ENCODE measurements at regions not wholly inside any gene's neighbourhood (a gene's known extent, or its start where the extent isn't known, plus 50 kb on each side); places are given as distances from the start of the nearest gene placed in this dataset.

- peaks cover 4% of the 10 kb centered on the region for H3K4me1 Mint-ChIP-seq
- H3K4me3 Mint-ChIP-seq = no peak overlapping the region
- H3K27ac Mint-ChIP-seq = no peak overlapping the region
- no peaks in the 10 kb centered on the region for H3K36me3 Mint-ChIP-seq
- H3K27me3 Mint-ChIP-seq = no peaks in the 10 kb centered on the region
- DNase-seq = no peak
- H3K9me3 Mint-ChIP-seq = no peaks in the 10 kb centered on the region
Observed at GRCh38 chr15:91515188-91515754, 338.2 kb upstream of the SLCO3A1 start.

- H3K9me3 Mint-ChIP-seq = no peaks in the 10 kb centered on the region
- DNase-seq = no peak
- H3K4me1 Mint-ChIP-seq = peaks cover 4% of the 10 kb centered on the region
- no peaks in the 10 kb centered on the region for H3K27me3 Mint-ChIP-seq
- no peak overlapping the region for H3K4me3 Mint-ChIP-seq
- H3K36me3 Mint-ChIP-seq = no peaks in the 10 kb centered on the region
- no peak overlapping the region for H3K27ac Mint-ChIP-seq
Observed at GRCh38 chr15:91516866-91517265, 336.6 kb upstream of the SLCO3A1 start.

- DNase-seq = no peak
- Mint-ChIP-seq H3K27ac (no peak overlapping the region), H3K9me3 (no peaks in the 10 kb centered on the region), H3K4me3 (no peak overlapping the region), H3K4me1 (peaks cover 9% of the 10 kb centered on the region), H3K36me3 (no peaks in the 10 kb centered on the region), H3K27me3 (no peaks in the 10 kb centered on the region)
Observed at GRCh38 chr15:91517491-91518200, 335.9 kb upstream of the SLCO3A1 start.

GRCh38 chr15:91520850-91521249, 332.7 kb upstream of the SLCO3A1 start:
- Mint-ChIP-seq H3K4me3 (no peak overlapping the region), H3K9me3 (no peaks in the 10 kb centered on the region), H3K36me3 (no peaks in the 10 kb centered on the region), H3K27ac (no peak overlapping the region), H3K4me1 (peaks cover 19% of the 10 kb centered on the region), H3K27me3 (peaks cover 3% of the 10 kb centered on the region)
- no peak for DNase-seq

- Mint-ChIP-seq H3K27ac (no peak overlapping the region), H3K4me1 (peaks cover 19% of the 10 kb centered on the region), H3K4me3 (no peak overlapping the region), H3K27me3 (peaks cover 5% of the 10 kb centered on the region), H3K9me3 (no peaks in the 10 kb centered on the region), H3K36me3 (no peaks in the 10 kb centered on the region)
- no peak for DNase-seq
Observed at GRCh38 chr15:91521548-91521947, 332.0 kb upstream of the SLCO3A1 start.

GRCh38 chr15:91521996-91522395, 331.5 kb upstream of the SLCO3A1 start:
- Mint-ChIP-seq H3K4me1 (peaks cover 19% of the 10 kb centered on the region), H3K27me3 (peaks cover 5% of the 10 kb centered on the region), H3K4me3 (no peak overlapping the region), H3K9me3 (no peaks in the 10 kb centered on the region), H3K36me3 (no peaks in the 10 kb centered on the region), H3K27ac (no peak overlapping the region)
- DNase-seq = no peak

GRCh38 chr15:91522605-91523332, 330.7 kb upstream of the SLCO3A1 start:
- H3K4me3 Mint-ChIP-seq = no peak overlapping the region
- no peaks in the 10 kb centered on the region for H3K9me3 Mint-ChIP-seq
- no peaks in the 10 kb centered on the region for H3K36me3 Mint-ChIP-seq
- no peak overlapping the region for H3K27ac Mint-ChIP-seq
- H3K4me1 Mint-ChIP-seq = peaks cover 19% of the 10 kb centered on the region
- no peak for DNase-seq
- peaks cover 5% of the 10 kb centered on the region for H3K27me3 Mint-ChIP-seq

- DNase-seq = no peak
- no peaks in the 10 kb centered on the region for H3K9me3 Mint-ChIP-seq
- no peaks in the 10 kb centered on the region for H3K36me3 Mint-ChIP-seq
- peaks cover 19% of the 10 kb centered on the region for H3K4me1 Mint-ChIP-seq
- no peak overlapping the region for H3K27ac Mint-ChIP-seq
- no peak overlapping the region for H3K4me3 Mint-ChIP-seq
- H3K27me3 Mint-ChIP-seq = peaks cover 5% of the 10 kb centered on the region
Observed at GRCh38 chr15:91523596-91523995, 329.9 kb upstream of the SLCO3A1 start.

GRCh38 chr15:91524534-91524933, 329.0 kb upstream of the SLCO3A1 start:
- no peak overlapping the region for H3K27ac Mint-ChIP-seq

GRCh38 chr15:91525751-91526150, 327.8 kb upstream of the SLCO3A1 start:
- Mint-ChIP-seq H3K27ac (peak overlapping the region; percentile 68), H3K4me3 (no peak overlapping the region), H3K4me1 (peaks cover 30% of the 10 kb centered on the region), H3K9me3 (no peaks in the 10 kb centered on the region), H3K36me3 (no peaks in the 10 kb centered on the region), H3K27me3 (peaks cover 5% of the 10 kb centered on the region)
- DNase-seq = no peak

More at GRCh38 chr15:91524534-91524933, 329.0 kb upstream of the SLCO3A1 start:
- Mint-ChIP-seq H3K36me3 (no peaks in the 10 kb centered on the region), H3K27me3 (peaks cover 5% of the 10 kb centered on the region), H3K4me3 (no peak overlapping the region), H3K4me1 (peaks cover 25% of the 10 kb centered on the region), H3K9me3 (no peaks in the 10 kb centered on the region)
- DNase-seq = no peak

- H3K4me3 Mint-ChIP-seq = no peak overlapping the region
- H3K27me3 Mint-ChIP-seq = peaks cover 5% of the 10 kb centered on the region
- H3K27ac Mint-ChIP-seq = no peak overlapping the region
- no peaks in the 10 kb centered on the region for H3K9me3 Mint-ChIP-seq
- peaks cover 30% of the 10 kb centered on the region for H3K4me1 Mint-ChIP-seq
- no peaks in the 10 kb centered on the region for H3K36me3 Mint-ChIP-seq
- no peak for DNase-seq
Observed at GRCh38 chr15:91526424-91526823, 327.1 kb upstream of the SLCO3A1 start.

- Mint-ChIP-seq H3K27ac (no peak overlapping the region), H3K9me3 (no peaks in the 10 kb centered on the region), H3K4me3 (no peak overlapping the region), H3K4me1 (peaks cover 17% of the 10 kb centered on the region), H3K36me3 (no peaks in the 10 kb centered on the region), H3K27me3 (peaks cover 5% of the 10 kb centered on the region)
- no peak for DNase-seq
Observed at GRCh38 chr15:91528801-91529200, 324.7 kb upstream of the SLCO3A1 start.

GRCh38 chr15:91529534-91529933, 324.0 kb upstream of the SLCO3A1 start:
- H3K27ac Mint-ChIP-seq = no peak overlapping the region
- H3K9me3 Mint-ChIP-seq = no peaks in the 10 kb centered on the region
- no peak for DNase-seq
- peaks cover 5% of the 10 kb centered on the region for H3K27me3 Mint-ChIP-seq
- no peaks in the 10 kb centered on the region for H3K36me3 Mint-ChIP-seq
- H3K4me3 Mint-ChIP-seq = peak overlapping the region; percentile 20
- H3K4me1 Mint-ChIP-seq = peaks cover 11% of the 10 kb centered on the region

- no peak overlapping the region for H3K27ac Mint-ChIP-seq
- peaks cover 5% of the 10 kb centered on the region for H3K27me3 Mint-ChIP-seq
- H3K9me3 Mint-ChIP-seq = no peaks in the 10 kb centered on the region
- DNase-seq = no peak
- H3K4me1 Mint-ChIP-seq = peaks cover 11% of the 10 kb centered on the region
- H3K4me3 Mint-ChIP-seq = no peak overlapping the region
- H3K36me3 Mint-ChIP-seq = no peaks in the 10 kb centered on the region
Observed at GRCh38 chr15:91530279-91530678, 323.2 kb upstream of the SLCO3A1 start.

- H3K4me3 Mint-ChIP-seq = no peak overlapping the region
- H3K27me3 Mint-ChIP-seq = no peaks in the 10 kb centered on the region
- H3K9me3 Mint-ChIP-seq = no peaks in the 10 kb centered on the region
- H3K4me1 Mint-ChIP-seq = peaks cover 11% of the 10 kb centered on the region
- no peak for DNase-seq
- no peak overlapping the region for H3K27ac Mint-ChIP-seq
- no peaks in the 10 kb centered on the region for H3K36me3 Mint-ChIP-seq
Observed at GRCh38 chr15:91530956-91531582, 322.4 kb upstream of the SLCO3A1 start.

Data from activated naive CD8-positive, alpha-beta T cell treated with anti-CD3 and anti-CD28 coated beads for 36 hours (primary cell).